NCI-H82 treated with DMSO at 0.1 percent for 48 hours (cell line): ENCODE measurements at regions not wholly inside any gene's neighbourhood (a gene's known extent, or its start where the extent isn't known, plus 50 kb on each side); places are given as distances from the start of the nearest gene placed in this dataset.

Experiments
- DNase-seq: peaks from one replicate; lab custom pipeline; 2025; ENCODE audit not compliant: unreplicated experiment; lab: John Stamatoyannopoulos, UW

GRCh38 chr1:5640845-5641244, 351.4 kb downstream of the NPHP4 start:
- no peak for DNase-seq

GRCh38 chr1:5639106-5639722, 353.0 kb downstream of the NPHP4 start:
- DNase-seq = no peak

GRCh38 chr1:5638582-5638981, 353.6 kb downstream of the NPHP4 start:
- DNase-seq = no peak

- DNase-seq = no peak
Measured at GRCh38 chr1:5637171-5637570, 355.1 kb downstream of the NPHP4 start.

GRCh38 chr1:5634893-5635292, 357.3 kb downstream of the NPHP4 start:
- no peak for DNase-seq

GRCh38 chr1:5632814-5633213, 359.4 kb downstream of the NPHP4 start:
- DNase-seq = no peak

- no peak for DNase-seq
Measured at GRCh38 chr1:5632224-5632623, 360.0 kb downstream of the NPHP4 start.

GRCh38 chr1:5628416-5628815, 363.8 kb downstream of the NPHP4 start:
- DNase-seq = no peak

- no peak for DNase-seq
Measured at GRCh38 chr1:5623399-5623798, 368.8 kb downstream of the NPHP4 start.

GRCh38 chr1:5622412-5622811, 369.8 kb downstream of the NPHP4 start:
- DNase-seq = no peak

- DNase-seq = no peak
Measured at GRCh38 chr1:5621692-5622091, 370.5 kb downstream of the NPHP4 start.

GRCh38 chr1:5620997-5621396, 371.2 kb downstream of the NPHP4 start:
- peak; percentile 6 for DNase-seq

- no peak for DNase-seq
Measured at GRCh38 chr1:5620418-5620817, 371.8 kb downstream of the NPHP4 start.

GRCh38 chr1:5619469-5619868, 372.8 kb downstream of the NPHP4 start:
- DNase-seq = no peak

- no peak for DNase-seq
Measured at GRCh38 chr1:5617546-5617945, 374.7 kb downstream of the NPHP4 start.

- no peak for DNase-seq
Measured at GRCh38 chr1:5617179-5617520, 375.1 kb downstream of the NPHP4 start.

- DNase-seq = no peak
Measured at GRCh38 chr1:5616366-5617178, 375.7 kb downstream of the NPHP4 start.

- no peak for DNase-seq
Measured at GRCh38 chr1:5615076-5615475, 377.1 kb downstream of the NPHP4 start.

- DNase-seq = no peak
Measured at GRCh38 chr1:5613900-5614299, 378.3 kb downstream of the NPHP4 start.

GRCh38 chr1:5611851-5612250, 380.4 kb downstream of the NPHP4 start:
- DNase-seq = no peak

GRCh38 chr1:5611431-5611830, 380.8 kb downstream of the NPHP4 start:
- no peak for DNase-seq

- no peak for DNase-seq
Measured at GRCh38 chr1:5610432-5610831, 381.8 kb downstream of the NPHP4 start.
